GM21447 (cell line): ENCODE measurements at regions not wholly inside any gene's neighbourhood (a gene's known extent, or its start where the extent isn't known, plus 50 kb on each side); places are given as distances from the start of the nearest gene placed in this dataset.
"Not testable (repeated sequence)": the region's sequence is repeated elsewhere in the genome, so short reads cannot be mapped to it uniquely, and the experiment has no call there.

Experiments
- ATAC-seq: cut with Tn5 transposase; IDR thresholded peaks from one replicate; pipeline ENCODE4 v1.9.1; 2021; ENCODE audit not compliant: unreplicated experiment

GRCh38 chr14:25349269-25349668 is 299.3 kb upstream of the STXBP6 start:
- no peak for ATAC-seq

- no peak for ATAC-seq
Measured at GRCh38 chr14:25340882-25341281, 290.9 kb upstream of the STXBP6 start.

GRCh38 chr14:25322784-25323183 is 272.8 kb upstream of the STXBP6 start:
- no peak for ATAC-seq

- ATAC-seq, result not testable (repeated sequence)
Measured at GRCh38 chr14:25316007-25316406, 266.1 kb upstream of the STXBP6 start.

GRCh38 chr14:25308244-25308643 is 258.3 kb upstream of the STXBP6 start:
- no peak for ATAC-seq

GRCh38 chr14:25303934-25304333 is 254.0 kb upstream of the STXBP6 start:
- no peak for ATAC-seq

- ATAC-seq, result no peak
Measured at GRCh38 chr14:25298238-25298637, 248.3 kb upstream of the STXBP6 start.

GRCh38 chr14:25290154-25290553 is 240.2 kb upstream of the STXBP6 start:
- ATAC-seq, result not testable (repeated sequence)

- no peak for ATAC-seq
Measured at GRCh38 chr14:25274529-25274928, 224.6 kb upstream of the STXBP6 start.

GRCh38 chr14:25267186-25267585 is 217.2 kb upstream of the STXBP6 start:
- ATAC-seq, result no peak

GRCh38 chr14:25259470-25259869 is 209.5 kb upstream of the STXBP6 start:
- ATAC-seq, result no peak

- ATAC-seq, result no peak
Measured at GRCh38 chr14:25252793-25253192, 202.8 kb upstream of the STXBP6 start.

GRCh38 chr14:25250516-25250915 is 200.6 kb upstream of the STXBP6 start:
- ATAC-seq, result no peak

GRCh38 chr14:25247609-25248008 is 197.7 kb upstream of the STXBP6 start:
- no peak for ATAC-seq

- no peak for ATAC-seq
Measured at GRCh38 chr14:25246751-25247150, 196.8 kb upstream of the STXBP6 start.

- ATAC-seq, result no peak
Measured at GRCh38 chr14:25239170-25239569, 189.2 kb upstream of the STXBP6 start.

- no peak for ATAC-seq
Measured at GRCh38 chr14:25237845-25238244, 187.9 kb upstream of the STXBP6 start.

GRCh38 chr14:25233613-25234012 is 183.7 kb upstream of the STXBP6 start:
- no peak for ATAC-seq

GRCh38 chr14:25231004-25231403 is 181.1 kb upstream of the STXBP6 start:
- ATAC-seq, result no peak

- no peak for ATAC-seq
Measured at GRCh38 chr14:25226214-25226613, 176.3 kb upstream of the STXBP6 start.

GRCh38 chr14:25222256-25222655 is 172.3 kb upstream of the STXBP6 start:
- no peak for ATAC-seq

GRCh38 chr14:25220514-25220913 is 170.6 kb upstream of the STXBP6 start:
- no peak for ATAC-seq

GRCh38 chr14:25215607-25216006 is 165.7 kb upstream of the STXBP6 start:
- no peak for ATAC-seq

- no peak for ATAC-seq
Measured at GRCh38 chr14:25197885-25198284, 147.9 kb upstream of the STXBP6 start.
